GM12878 (cell line): ENCODE measurements at regions not wholly inside any gene's neighbourhood (a gene's known extent, or its start where the extent isn't known, plus 50 kb on each side); places are given as distances from the start of the nearest gene placed in this dataset.

Experiments used
- BRCA1 ChIP-seq: IDR thresholded peaks from 2 replicates; pipeline ENCODE4 v1.6.1; 2011; ENCODE audit warnings: low read depth, low read length, improper control_type of control experiment
- CBX5 ChIP-seq: sonication (generic); IDR thresholded peaks from 2 replicates; pipeline ENCODE4 v1.6.1; 2016; ENCODE audit warnings: low read depth, moderate library complexity, mild to moderate bottlenecking, inconsistent platforms
- E2F4 ChIP-seq: IDR thresholded peaks from 2 replicates; pipeline ENCODE4 v1.6.1; 2012; ENCODE audit warnings: low read depth, low read length, improper control_type of control experiment
- KDM1A ChIP-seq: fragments of 200-600 bp; sonication (generic); IDR thresholded peaks from 2 replicates; pipeline ENCODE4 v1.6.1; 2016; ENCODE audit warnings: borderline replicate concordance
- MLLT1 ChIP-seq: fragments of 450-650 bp; IDR thresholded peaks from 2 replicates; pipeline ENCODE4 v1.6.1; 2016; ENCODE audit warnings: mild to moderate bottlenecking
- MYC ChIP-seq: IDR thresholded peaks from 2 replicates; pipeline ENCODE4 v1.6.1; 2011; ENCODE audit warnings: mild to moderate bottlenecking, low read length, moderate library complexity, inconsistent platforms; ENCODE audit not compliant: insufficient read depth, insufficient replicate concordance, insufficient read length, severe bottlenecking
- POU2F2 ChIP-seq: IDR thresholded peaks from 3 replicates; pipeline ENCODE4 v1.6.1; 2011; ENCODE audit warnings: low read depth, mild to moderate bottlenecking, low read length, borderline replicate concordance
- REST ChIP-seq: IDR thresholded peaks from 2 replicates; pipeline ENCODE4 v1.6.1; 2012; ENCODE audit warnings: mild to moderate bottlenecking, low read depth, low read length

- TF ChIP-seq E2F4 (no peak), REST (no peak), CBX5 (no peak), MYC (no peak), BRCA1 (no peak), POU2F2 (no peak), KDM1A (no peak), MLLT1 (no peak)
These were observed 218.7 kb downstream of the RBM43 start (continued) for GRCh38 chr2:151042964-151043363.
